ENCODE measurements at regions not wholly inside any gene's neighbourhood (a gene's known extent, or its start where the extent isn't known, plus 50 kb on each side); places are given as distances from the start of the nearest gene placed in this dataset.
A peak's percentile ranks its signal among the peaks of the same experiment; 100 is the strongest.
"Not testable (repeated sequence)": the region's sequence is repeated elsewhere in the genome, so short reads cannot be mapped to it uniquely, and the experiment has no call there.

GRCh38 chr5:17326600-17327037 is 109.2 kb downstream of the BASP1 start:
- DNase-seq (ENCODE audit: low spot score) = no peak

DNA sequence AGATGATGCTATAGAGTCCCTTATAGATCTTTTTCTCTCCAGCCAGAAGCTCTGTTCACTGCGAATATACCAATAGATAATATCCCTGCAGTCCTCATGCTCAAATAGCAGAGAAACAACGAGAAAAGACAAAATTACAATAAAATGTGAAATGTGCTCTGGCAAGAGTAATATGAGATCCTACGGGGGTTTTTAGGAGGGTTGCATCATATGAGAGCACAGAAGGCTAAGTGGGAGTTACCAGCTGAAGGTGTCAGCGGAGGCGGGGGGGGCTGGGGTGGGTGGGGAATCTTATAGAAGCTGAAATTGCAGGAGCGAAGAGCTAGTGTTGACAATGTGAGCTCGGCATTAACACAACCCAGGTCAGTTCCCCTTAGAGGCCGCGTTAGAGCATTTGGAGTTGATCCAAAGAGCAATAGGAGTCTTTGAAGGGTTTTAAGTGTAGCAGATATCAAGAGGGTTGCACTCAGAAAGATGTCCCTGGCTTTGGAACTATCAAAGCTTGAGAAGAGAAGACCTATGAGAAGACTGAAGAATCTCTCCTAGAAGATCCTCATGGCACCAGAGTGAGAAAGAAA is 109.7 kb downstream of the BASP1 start:
- no peak for DNase-seq (ENCODE audit: low spot score)

DNA sequence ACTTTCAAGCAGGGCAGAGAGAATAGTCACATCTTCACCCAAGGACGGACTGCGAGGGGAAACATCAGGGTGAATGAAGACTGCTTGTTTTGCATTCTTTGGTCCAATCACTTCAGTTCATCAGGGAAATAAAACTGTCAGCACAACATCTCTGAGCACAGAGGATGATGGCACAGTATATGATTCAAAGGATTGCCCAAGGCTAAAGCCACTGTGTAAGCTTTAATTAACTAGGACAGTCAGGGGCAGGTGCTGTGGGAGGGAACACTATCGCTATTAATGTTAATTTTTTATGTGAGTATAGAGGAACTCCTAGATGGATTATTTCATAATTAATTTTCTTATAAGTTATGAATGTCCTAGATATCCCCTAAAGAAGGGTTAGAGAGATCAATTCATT is 112.1 kb downstream of the BASP1 start:
- no peak for DNase-seq (ENCODE audit: low spot score)

DNA sequence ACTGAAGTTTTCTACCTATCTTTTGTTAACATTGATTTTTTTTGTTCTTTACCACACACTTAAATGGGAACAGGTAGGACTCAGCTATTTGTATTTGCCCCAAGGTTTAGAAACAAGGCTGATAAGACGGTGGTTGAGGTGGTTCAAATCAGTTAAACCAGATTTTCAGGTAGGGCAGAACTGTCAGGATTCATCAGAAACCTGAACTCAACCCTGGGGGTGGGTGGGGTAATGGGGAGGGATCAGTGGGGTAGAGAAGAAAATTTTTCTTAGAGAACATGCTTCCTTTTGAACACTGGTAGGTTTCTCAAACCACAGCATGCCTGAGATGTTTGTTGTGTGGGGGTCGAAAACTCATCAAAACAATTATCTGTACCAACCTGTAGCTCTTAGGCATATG is 113.0 kb downstream of the BASP1 start:
- no peak for DNase-seq (ENCODE audit: low spot score)

DNA sequence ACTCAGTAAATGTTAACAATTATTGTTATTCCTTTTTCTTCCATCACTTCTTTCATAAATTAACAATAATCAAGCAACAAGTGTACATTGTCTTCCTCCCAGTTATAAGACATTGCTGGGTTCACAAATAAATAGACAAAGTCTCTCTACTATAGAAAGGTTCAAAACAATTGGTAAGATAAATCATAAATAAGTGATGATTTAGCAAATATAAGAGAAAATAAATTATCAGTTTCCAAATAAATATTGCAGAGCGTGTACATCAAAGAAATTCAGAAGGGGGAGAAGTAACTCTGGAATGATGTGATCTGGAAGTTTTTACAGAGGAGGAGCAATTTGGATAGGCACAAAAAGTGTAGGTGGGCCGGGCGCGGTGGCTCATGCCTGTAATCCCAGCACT is 114.2 kb downstream of the BASP1 start:
- DNase-seq (ENCODE audit: low spot score) = no peak

DNA sequence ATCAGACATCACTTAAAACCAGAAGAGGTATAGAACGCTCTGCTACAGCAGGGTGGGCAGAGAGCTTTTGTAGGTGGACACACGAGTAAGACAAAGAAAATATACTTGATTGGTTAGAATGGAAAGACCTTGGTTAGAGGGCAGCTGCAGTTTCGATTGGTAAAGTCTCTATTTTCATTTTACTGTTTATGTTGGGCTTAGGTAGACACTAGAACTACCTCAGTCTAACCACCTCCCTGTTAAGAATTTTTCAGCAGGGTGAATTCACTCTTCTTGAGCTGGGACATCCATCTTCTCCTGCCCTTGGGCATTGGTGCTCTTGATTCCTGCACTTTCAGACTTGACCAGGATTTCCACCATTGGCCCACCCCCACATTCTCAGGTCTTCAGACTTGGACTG is 116.3 kb downstream of the BASP1 start:
- DNase-seq (ENCODE audit: low spot score) = no peak

- DNase-seq (ENCODE audit: low spot score) = no peak
Measured at GRCh38 chr5:17336054-17336453, 118.6 kb downstream of the BASP1 start.

GRCh38 chr5:17336723-17337122 is 119.3 kb downstream of the BASP1 start:
- not testable (repeated sequence) for DNase-seq (ENCODE audit: low spot score)

GRCh38 chr5:17339841-17340240 is 122.4 kb downstream of the BASP1 start:
- DNase-seq (ENCODE audit: low spot score) = no peak

- no peak for DNase-seq (ENCODE audit: low spot score)
Measured at GRCh38 chr5:17340379-17340778, 122.9 kb downstream of the BASP1 start.

DNA sequence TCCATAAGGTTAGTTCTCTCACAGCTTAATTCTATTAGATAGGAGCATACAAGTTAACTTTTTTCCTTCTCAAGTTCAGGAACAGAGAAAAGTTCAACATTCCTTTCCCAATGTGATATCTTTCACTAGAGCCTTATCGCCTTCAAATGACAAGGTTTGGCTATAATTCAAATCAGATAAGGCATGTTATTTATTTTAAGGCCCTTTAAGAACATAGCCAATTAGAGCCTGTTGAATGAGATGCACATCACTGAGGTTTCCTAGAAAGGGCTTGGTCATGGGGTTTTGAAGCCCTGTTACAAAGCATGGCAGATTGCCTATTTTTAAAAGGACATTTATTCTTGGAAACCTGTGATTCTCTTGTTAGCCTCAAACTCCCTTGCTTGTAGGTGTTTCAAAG is 123.4 kb downstream of the BASP1 start:
- no peak for DNase-seq (ENCODE audit: low spot score)

- DNase-seq (ENCODE audit: low spot score) = peak; percentile 62
Measured at GRCh38 chr5:17343675-17344074, 126.2 kb downstream of the BASP1 start.

- DNase-seq (ENCODE audit: low spot score) = no peak
Measured at GRCh38 chr5:17346811-17347210, 129.4 kb downstream of the BASP1 start.

GRCh38 chr5:17352223-17352622 is 134.8 kb downstream of the BASP1 start:
- no peak for DNase-seq (ENCODE audit: low spot score)

GRCh38 chr5:17354265-17354664 is 136.8 kb downstream of the BASP1 start:
- DNase-seq (ENCODE audit: low spot score) = no peak

DNA sequence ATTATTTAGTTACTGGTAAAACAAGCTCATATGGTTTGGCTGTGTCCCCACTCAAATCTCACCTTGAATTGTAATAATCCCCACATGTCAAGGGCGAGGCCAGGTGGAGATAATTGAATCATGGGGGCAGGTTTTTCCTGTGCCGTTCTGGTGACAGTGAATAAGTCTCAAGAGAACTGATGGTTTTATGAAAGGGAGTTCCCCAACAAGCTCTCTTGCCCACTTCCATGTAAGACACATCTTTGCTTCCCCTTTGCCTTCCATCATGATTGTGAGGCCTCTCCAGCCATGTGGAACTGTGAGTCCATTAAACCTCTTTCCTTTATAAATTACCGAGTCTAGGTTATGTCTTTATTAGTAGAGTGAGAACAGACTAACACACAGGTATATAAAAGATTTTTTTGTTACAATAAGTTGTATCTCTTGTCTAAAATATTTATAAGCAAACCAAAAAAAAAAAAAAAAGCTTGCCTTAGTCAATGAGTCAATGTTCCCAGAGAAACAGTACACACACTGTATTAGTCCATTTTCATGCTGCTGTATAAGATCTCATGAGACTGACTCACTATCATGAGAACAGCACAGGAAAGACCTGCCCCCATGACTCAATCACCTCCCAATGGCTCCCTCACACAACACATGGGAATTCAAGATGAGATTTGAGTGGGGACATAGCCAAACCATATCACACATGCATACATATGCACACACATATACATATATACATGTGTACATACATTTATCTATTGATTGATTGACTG is 138.3 kb downstream of the BASP1 start:
- DNase-seq (ENCODE audit: low spot score) = peak; percentile 60

- no peak for DNase-seq (ENCODE audit: low spot score)
Measured at GRCh38 chr5:17356551-17356950, 139.1 kb downstream of the BASP1 start.

GRCh38 chr5:17357504-17357903 is 140.1 kb downstream of the BASP1 start:
- DNase-seq (ENCODE audit: low spot score) = no peak

- DNase-seq (ENCODE audit: low spot score) = no peak
Measured at GRCh38 chr5:17358031-17358430, 140.0 kb upstream of the TAF11L2 start.

GRCh38 chr5:17359451-17360011 is 138.5 kb upstream of the TAF11L2 start:
- no peak for DNase-seq (ENCODE audit: low spot score)

DNA sequence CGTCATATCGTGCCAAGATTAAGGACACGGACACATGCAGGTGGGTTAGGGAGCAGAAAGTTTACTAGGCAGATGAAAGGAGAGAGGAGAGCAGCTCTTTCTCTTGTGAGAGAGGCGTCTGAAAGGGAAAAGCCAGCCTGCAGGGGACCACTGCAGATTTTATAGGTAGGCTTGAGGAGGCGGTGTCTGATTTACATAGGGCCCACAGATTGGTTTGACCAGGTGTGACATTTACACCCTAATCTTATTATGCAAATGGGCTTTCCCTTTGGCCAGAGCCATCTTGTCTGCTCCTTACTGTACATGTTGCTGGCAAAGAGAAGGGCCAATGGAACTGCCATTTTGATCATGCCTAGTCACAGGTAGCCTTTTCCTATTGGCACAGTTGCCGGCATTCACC is 137.2 kb upstream of the TAF11L2 start:
- no peak for DNase-seq (ENCODE audit: low spot score)

DNA sequence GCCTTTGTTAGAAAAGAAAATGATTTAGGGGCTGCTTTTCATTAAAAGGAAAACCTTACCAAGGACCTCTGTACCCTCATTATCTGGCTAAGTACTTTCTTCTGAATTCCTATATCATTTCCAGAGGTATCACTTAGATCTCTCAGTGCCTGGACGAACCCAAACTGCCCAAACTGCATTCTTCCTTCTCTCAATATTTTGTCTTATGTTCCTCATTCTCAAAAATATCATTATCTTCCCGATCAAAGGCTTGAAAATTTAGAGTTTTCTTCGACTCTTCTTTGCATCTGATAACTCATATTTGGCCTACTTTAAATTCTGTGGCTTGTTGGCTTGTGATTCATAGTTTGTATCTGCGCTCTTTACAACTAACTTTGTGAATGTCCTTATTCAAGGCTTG is 136.7 kb upstream of the TAF11L2 start:
- DNase-seq (ENCODE audit: low spot score) = no peak

GRCh38 chr5:17364987-17365810 is 132.8 kb upstream of the TAF11L2 start:
- DNase-seq (ENCODE audit: low spot score) = no peak
